ENCODE measurements at regions not wholly inside any gene's neighbourhood (a gene's known extent, or its start where the extent isn't known, plus 50 kb on each side); places are given as distances from the start of the nearest gene placed in this dataset.

DNA sequence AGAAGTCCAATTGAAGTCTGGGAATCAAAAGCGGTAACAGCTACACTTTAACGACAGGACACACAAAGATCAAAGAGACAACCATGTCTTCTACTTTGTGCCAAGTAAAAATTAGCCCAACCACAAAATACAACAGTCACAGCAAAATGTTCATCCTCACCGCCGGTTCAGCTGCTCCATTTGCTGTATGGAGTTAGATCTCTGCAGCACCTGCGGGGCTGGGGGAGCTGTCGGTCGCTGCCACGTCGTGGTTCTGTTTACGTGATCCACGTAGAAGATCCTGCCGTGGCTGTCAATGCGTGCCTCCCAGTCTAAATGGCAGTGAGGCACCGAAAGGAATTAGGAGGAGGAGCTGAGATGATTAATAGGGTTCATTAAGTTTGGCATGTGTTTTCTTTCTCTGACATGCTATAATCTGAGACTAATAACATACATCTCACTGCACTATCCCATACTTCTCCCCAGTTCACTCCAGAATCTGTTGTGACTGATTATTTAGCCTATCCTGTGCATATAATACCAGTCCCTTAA is 136.5 kb upstream of the STK17B start:
- Histone ChIP-seq H3K27ac (no peak overlapping the region), H3K4me1 (peaks cover 0 to 23% (median 0%) of the 10 kb centered on the region in 12 donors), H3K4me3 (no peak overlapping the region), H3K36me3 (peaks cover 0 to 56% (median 16%) of the 10 kb centered on the region in 9 donors), H3K9me3 (no peaks in the 10 kb centered on the region), H3K27me3 (no peaks in the 10 kb centered on the region)
- 94 to 96% (median 94%) methylated on average over 14 of the region's 14 CpGs for WGBS, 4 donors
- intact Hi-C loops (cut with DNase I), result loop anchor here in 2 of 10 donors (10.0 kb wide), 2 partner anchors 287 to 457 kb away; partner anchors contain the start of gene HECW2 (in 1 of the 2)
- no peak for DNase-seq
- TF ChIP-seq, protein P1, sequence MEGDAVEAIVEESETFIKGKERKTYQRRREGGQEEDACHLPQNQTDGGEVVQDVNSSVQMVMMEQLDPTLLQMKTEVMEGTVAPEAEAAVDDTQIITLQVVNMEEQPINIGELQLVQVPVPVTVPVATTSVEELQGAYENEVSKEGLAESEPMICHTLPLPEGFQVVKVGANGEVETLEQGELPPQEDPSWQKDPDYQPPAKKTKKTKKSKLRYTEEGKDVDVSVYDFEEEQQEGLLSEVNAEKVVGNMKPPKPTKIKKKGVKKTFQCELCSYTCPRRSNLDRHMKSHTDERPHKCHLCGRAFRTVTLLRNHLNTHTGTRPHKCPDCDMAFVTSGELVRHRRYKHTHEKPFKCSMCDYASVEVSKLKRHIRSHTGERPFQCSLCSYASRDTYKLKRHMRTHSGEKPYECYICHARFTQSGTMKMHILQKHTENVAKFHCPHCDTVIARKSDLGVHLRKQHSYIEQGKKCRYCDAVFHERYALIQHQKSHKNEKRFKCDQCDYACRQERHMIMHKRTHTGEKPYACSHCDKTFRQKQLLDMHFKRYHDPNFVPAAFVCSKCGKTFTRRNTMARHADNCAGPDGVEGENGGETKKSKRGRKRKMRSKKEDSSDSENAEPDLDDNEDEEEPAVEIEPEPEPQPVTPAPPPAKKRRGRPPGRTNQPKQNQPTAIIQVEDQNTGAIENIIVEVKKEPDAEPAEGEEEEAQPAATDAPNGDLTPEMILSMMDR (IDR thresholded peaks at IDR 0.05), result no peak
- TF ChIP-seq POLR2A (IDR thresholded peaks at IDR 0.05), result no peak
- no peak for ATAC-seq

DNA sequence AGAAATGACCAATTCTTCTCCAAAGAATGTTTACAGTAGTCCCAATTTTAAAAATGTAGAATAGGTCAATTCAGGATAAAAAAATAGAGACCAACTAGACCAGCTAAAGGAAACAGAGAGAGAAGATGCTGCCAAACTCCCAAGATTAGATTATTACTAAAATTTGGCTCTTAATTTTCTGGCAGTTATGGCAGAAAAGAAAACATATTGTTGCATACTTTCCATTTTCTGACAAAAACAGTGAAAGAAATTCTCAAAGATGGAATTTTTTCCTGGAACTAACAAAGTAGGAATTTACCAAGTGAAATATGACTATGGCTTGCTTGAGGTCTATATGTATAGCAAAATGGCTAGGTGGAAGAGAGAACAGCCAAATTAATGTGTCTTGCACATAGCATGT is 138.3 kb upstream of the STK17B start:
- Histone ChIP-seq H3K4me1 (peaks cover 0 to 27% (median 3%) of the 10 kb centered on the region in 12 donors), H3K36me3 (peaks cover 0 to 46% (median 11%) of the 10 kb centered on the region in 9 donors), H3K4me3 (no peak overlapping the region), H3K27me3 (no peaks in the 10 kb centered on the region), H3K9me3 (no peaks in the 10 kb centered on the region), H3K27ac (peak overlapping the region in 1 of 12 donors; percentile 63)
- TF ChIP-seq, protein P1 (IDR thresholded peaks at IDR 0.05), result no peak
- no peak for TF ChIP-seq POLR2A (IDR thresholded peaks at IDR 0.05)
- no peak for DNase-seq
- intact Hi-C loops (cut with DNase I), result loop anchor here in 3 of 10 donors (10.0 kb wide), 3 partner anchors 155 to 455 kb away; partner anchors contain the start of gene HECW2 (in 2 of the 3)
- no peak for ATAC-seq

DNA sequence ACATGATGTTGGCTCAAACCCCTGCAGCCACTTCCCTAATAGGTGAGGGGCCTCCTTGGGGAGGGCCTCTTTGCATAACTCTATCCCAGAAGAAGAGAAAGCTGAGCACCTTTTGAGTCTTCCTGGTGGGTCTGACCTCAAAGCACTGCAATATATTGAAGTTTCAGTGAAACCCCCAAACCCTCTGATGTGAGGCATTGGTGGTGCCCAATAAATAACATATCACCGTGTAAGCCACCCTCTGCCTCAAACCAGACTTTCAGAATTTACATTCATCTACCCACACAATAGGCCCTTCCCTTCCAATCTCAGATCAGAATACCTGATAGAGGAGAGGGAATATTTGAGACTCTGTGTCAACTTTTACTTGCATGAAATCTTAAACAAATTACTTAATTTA is 142.8 kb upstream of the STK17B start:
- Histone ChIP-seq H3K9me3 (no peaks in the 10 kb centered on the region), H3K4me1 (peaks cover 0 to 34% (median 3%) of the 10 kb centered on the region in 12 donors), H3K27ac (peak overlapping the region in 2 of 12 donors; percentile 4 to 20)

DNA sequence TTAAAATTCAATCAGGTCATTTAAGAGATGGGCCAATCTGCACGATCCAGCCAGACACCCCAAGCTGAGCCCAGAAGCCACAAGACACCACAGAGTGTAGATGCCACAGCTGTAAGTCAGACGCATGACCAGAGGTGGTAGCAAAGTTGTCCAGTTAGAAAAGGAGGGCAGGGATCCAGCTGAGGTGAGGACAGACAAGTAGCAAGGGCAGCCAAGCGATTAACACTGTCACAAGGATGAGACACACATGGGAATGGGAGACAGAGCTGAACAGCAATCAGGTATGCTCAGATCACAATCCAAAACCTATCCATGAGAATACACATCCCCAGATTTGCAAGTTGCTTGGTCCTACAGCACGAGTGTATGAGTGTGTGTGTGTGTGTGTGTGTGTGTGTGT is 143.4 kb upstream of the STK17B start:
- H3K4me3 ChIP-seq, result no peak overlapping the region
- H3K36me3 ChIP-seq, result peaks cover 0 to 59% (median 24%) of the 10 kb centered on the region in 9 donors
- no peaks in the 10 kb centered on the region for H3K27me3 ChIP-seq
- TF ChIP-seq, protein P1 (IDR thresholded peaks at IDR 0.05), result peak in 1 of 12 donors; percentile 23
- TF ChIP-seq POLR2A (IDR thresholded peaks at IDR 0.05), result no peak
- 45 to 63% (median 55%) methylated on average over 4 of the region's 4 CpGs for WGBS, 4 donors
- intact Hi-C loops (cut with DNase I), result loop anchor here in 3 of 10 donors (5.0 to 10.0 kb wide), 3 partner anchors 150 to 280 kb away; partner anchors contain the start of gene HECW2 (in 2 of the 3)
- peak in 4 of 5 donors; percentile 49 to 72 (median 60) for DNase-seq
- H3K4me1 ChIP-seq, result peaks cover 0 to 34% (median 4%) of the 10 kb centered on the region in 12 donors
- no peaks in the 10 kb centered on the region for H3K9me3 ChIP-seq
- peak overlapping the region in 2 of 12 donors; percentile 4 to 20 for H3K27ac ChIP-seq
- ATAC-seq, result peak; percentile 62 to 84 (median 78)

More for the DNA sequence above, 142.8 kb upstream of the STK17B start:
- 72 to 91% (median 81%) methylated on average over 1 of the region's 1 CpG for WGBS, 4 donors
- DNase-seq, result no peak
- intact Hi-C loops (cut with DNase I), result loop anchor here in 2 of 10 donors (10.0 kb wide), 2 partner anchors 151 to 281 kb away; partner anchors contain the start of gene HECW2 (in 1 of the 2)
- Histone ChIP-seq H3K27me3 (no peaks in the 10 kb centered on the region), H3K36me3 (peaks cover 0 to 52% (median 19%) of the 10 kb centered on the region in 9 donors), H3K4me3 (no peak overlapping the region)
- ATAC-seq, result no peak
- TF ChIP-seq, protein P1 (IDR thresholded peaks at IDR 0.05), result no peak
- TF ChIP-seq POLR2A (IDR thresholded peaks at IDR 0.05), result no peak
